ENCODE measurements at regions not wholly inside any gene's neighbourhood (a gene's known extent, or its start where the extent isn't known, plus 50 kb on each side); places are given as distances from the start of the nearest gene placed in this dataset.

- no peak overlapping the region for H3K4me3 ChIP-seq (ENCODE audit: low read depth, low read length)
- no peak for TF ChIP-seq CTCF (IDR thresholded peaks at IDR 0.05; ENCODE audit: insufficient read depth, low read length)
- no peak for DNase-seq (ENCODE audit: low read depth)
Measured at GRCh38 chr2:129437725-129438124, 541.7 kb upstream of the RAB6C start.

GRCh38 chr2:129438501-129439057, 540.9 kb upstream of the RAB6C start:
- no peak for TF ChIP-seq CTCF (IDR thresholded peaks at IDR 0.05; ENCODE audit: insufficient read depth, low read length)
- no peak overlapping the region for H3K4me3 ChIP-seq (ENCODE audit: low read depth, low read length)
- no peak for DNase-seq (ENCODE audit: low read depth)

- DNase-seq (ENCODE audit: low read depth) = no peak
- no peak for TF ChIP-seq CTCF (IDR thresholded peaks at IDR 0.05; ENCODE audit: insufficient read depth, low read length)
- no peak overlapping the region for H3K4me3 ChIP-seq (ENCODE audit: low read depth, low read length)
Measured at GRCh38 chr2:129439406-129440302, 539.8 kb upstream of the RAB6C start.

GRCh38 chr2:129441610-129442009, 537.9 kb upstream of the RAB6C start:
- H3K4me3 ChIP-seq (ENCODE audit: low read depth, low read length) = no peak overlapping the region
- no peak for TF ChIP-seq CTCF (IDR thresholded peaks at IDR 0.05; ENCODE audit: insufficient read depth, low read length)
- no peak for DNase-seq (ENCODE audit: low read depth)

GRCh38 chr2:129443235-129443864, 536.1 kb upstream of the RAB6C start:
- TF ChIP-seq CTCF (IDR thresholded peaks at IDR 0.05; ENCODE audit: insufficient read depth, low read length) = no peak
- H3K4me3 ChIP-seq (ENCODE audit: low read depth, low read length) = no peak overlapping the region
- DNase-seq (ENCODE audit: low read depth) = no peak

GRCh38 chr2:129443865-129444739, 535.4 kb upstream of the RAB6C start:
- no peak overlapping the region for H3K4me3 ChIP-seq (ENCODE audit: low read depth, low read length)
- no peak for TF ChIP-seq CTCF (IDR thresholded peaks at IDR 0.05; ENCODE audit: insufficient read depth, low read length)
- no peak for DNase-seq (ENCODE audit: low read depth)

All from fibroblast of the aortic adventitia (primary cell).